ENCODE measurements at regions not wholly inside any gene's neighbourhood (a gene's known extent, or its start where the extent isn't known, plus 50 kb on each side); places are given as distances from the start of the nearest gene placed in this dataset.

DNA sequence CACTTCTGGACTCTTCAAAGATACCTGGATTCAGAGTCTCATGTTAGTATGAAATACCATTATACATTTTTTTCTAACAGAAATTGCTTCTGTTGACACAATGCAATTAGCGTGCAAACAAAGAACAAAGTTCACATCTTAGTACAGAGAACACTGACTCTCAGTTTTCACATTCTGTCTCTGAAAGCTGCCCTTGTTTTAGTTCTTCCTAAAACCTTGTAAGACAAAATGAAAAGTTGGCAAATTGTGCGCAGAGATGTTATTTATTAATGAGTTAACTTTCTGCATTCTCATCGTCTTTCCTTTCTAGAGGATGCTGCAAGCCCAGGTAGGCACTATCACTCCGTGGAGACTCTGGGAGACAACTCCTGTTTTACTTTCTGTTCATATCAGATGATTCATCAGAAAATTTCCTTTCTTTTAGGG, 377.3 kb upstream of the POU3F3 start:
- no peak for DNase-seq (ENCODE audit: low read depth)
- Histone ChIP-seq H3K27me3 (ENCODE audit: control insufficient read depth, insufficient read depth, low read length) (no peaks in the 10 kb centered on the region), H3K36me3 (ENCODE audit: control insufficient read depth, insufficient read depth, low read length) (no peaks in the 10 kb centered on the region), H3K4me3 (ENCODE audit: low read depth, low read length) (no peak overlapping the region)
- TF ChIP-seq CTCF (IDR thresholded peaks at IDR 0.05; ENCODE audit: insufficient read depth, low read length, poor library complexity, severe bottlenecking): no peak

DNA sequence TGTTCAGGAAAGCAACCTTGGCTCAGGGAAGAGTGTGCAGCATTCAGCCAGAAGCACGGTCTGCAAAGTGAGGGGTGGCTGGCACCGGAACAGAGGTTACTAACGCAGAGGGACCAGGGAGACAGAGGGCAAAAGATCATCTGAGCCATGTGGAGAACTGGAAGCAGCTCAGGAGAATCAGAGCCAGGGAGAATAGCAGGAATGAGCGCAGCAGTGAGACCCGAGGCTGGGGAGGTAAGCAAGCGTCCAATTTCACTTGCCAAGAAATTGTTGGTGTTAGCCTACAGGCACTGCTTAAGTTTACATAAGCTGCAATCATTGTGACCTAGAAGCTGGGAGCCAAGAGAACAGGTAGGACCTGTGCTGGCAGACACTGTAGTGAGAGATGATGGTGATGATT, 372.6 kb upstream of the POU3F3 start:
- no peak for DNase-seq (ENCODE audit: low read depth)
- no peak for TF ChIP-seq CTCF (IDR thresholded peaks at IDR 0.05; ENCODE audit: insufficient read depth, low read length, poor library complexity, severe bottlenecking)
- H3K27me3 ChIP-seq (ENCODE audit: control insufficient read depth, insufficient read depth, low read length): no peaks in the 10 kb centered on the region
- H3K4me3 ChIP-seq (ENCODE audit: low read depth, low read length): no peak overlapping the region
- H3K36me3 ChIP-seq (ENCODE audit: control insufficient read depth, insufficient read depth, low read length): no peaks in the 10 kb centered on the region

- H3K27me3 ChIP-seq (ENCODE audit: control insufficient read depth, insufficient read depth, low read length): no peaks in the 10 kb centered on the region
- no peak for TF ChIP-seq CTCF (IDR thresholded peaks at IDR 0.05; ENCODE audit: insufficient read depth, low read length, poor library complexity, severe bottlenecking)
- no peak for DNase-seq (ENCODE audit: low read depth)
- no peaks in the 10 kb centered on the region for H3K36me3 ChIP-seq (ENCODE audit: control insufficient read depth, insufficient read depth, low read length)
- no peak overlapping the region for H3K4me3 ChIP-seq (ENCODE audit: low read depth, low read length)
These were observed 366.5 kb upstream of the POU3F3 start for GRCh38 chr2:104487366-104487765.

GRCh38 chr2:104493698-104494097, 360.2 kb upstream of the POU3F3 start:
- DNase-seq (ENCODE audit: low read depth): no peak
- H3K4me3 ChIP-seq (ENCODE audit: low read depth, low read length): no peak overlapping the region
- TF ChIP-seq CTCF (IDR thresholded peaks at IDR 0.05; ENCODE audit: insufficient read depth, low read length, poor library complexity, severe bottlenecking): no peak

GRCh38 chr2:104501342-104501741, 352.6 kb upstream of the POU3F3 start:
- Histone ChIP-seq H3K4me3 (ENCODE audit: low read depth, low read length) (no peak overlapping the region), H3K27me3 (ENCODE audit: control insufficient read depth, insufficient read depth, low read length) (no peaks in the 10 kb centered on the region), H3K36me3 (ENCODE audit: control insufficient read depth, insufficient read depth, low read length) (no peaks in the 10 kb centered on the region)
- TF ChIP-seq CTCF (IDR thresholded peaks at IDR 0.05; ENCODE audit: insufficient read depth, low read length, poor library complexity, severe bottlenecking): no peak
- DNase-seq (ENCODE audit: low read depth): no peak

More at GRCh38 chr2:104493698-104494097, 360.2 kb upstream of the POU3F3 start:
- no peaks in the 10 kb centered on the region for H3K27me3 ChIP-seq (ENCODE audit: control insufficient read depth, insufficient read depth, low read length)
- no peaks in the 10 kb centered on the region for H3K36me3 ChIP-seq (ENCODE audit: control insufficient read depth, insufficient read depth, low read length)

GRCh38 chr2:104501929-104502328, 352.0 kb upstream of the POU3F3 start:
- no peaks in the 10 kb centered on the region for H3K27me3 ChIP-seq (ENCODE audit: control insufficient read depth, insufficient read depth, low read length)

More at GRCh38 chr2:104501929-104502328, 352.0 kb upstream of the POU3F3 start:
- Histone ChIP-seq H3K4me3 (ENCODE audit: low read depth, low read length) (no peak overlapping the region), H3K36me3 (ENCODE audit: control insufficient read depth, insufficient read depth, low read length) (no peaks in the 10 kb centered on the region)
- no peak for DNase-seq (ENCODE audit: low read depth)
- no peak for TF ChIP-seq CTCF (IDR thresholded peaks at IDR 0.05; ENCODE audit: insufficient read depth, low read length, poor library complexity, severe bottlenecking)
